DND-41 (cell line): ENCODE measurements at regions not wholly inside any gene's neighbourhood (a gene's known extent, or its start where the extent isn't known, plus 50 kb on each side); places are given as distances from the start of the nearest gene placed in this dataset.
"Not testable (repeated sequence)": the region's sequence is repeated elsewhere in the genome, so short reads cannot be mapped to it uniquely, and the experiment has no call there.

Source experiments
- ATAC-seq: fragments of 200-7000 bp; cut with Tn5 transposase; 3 replicates; pipeline ENCODE4 v1.9.1; 2021; ENCODE audit warnings: low read depth; ENCODE audit not compliant: insufficient read depth
- DNase-seq: peaks from one replicate; pipeline ENCODE4 v3.0.0-alpha.2; 2020
- H2AFZ ChIP-seq: 2 replicates; pipeline ENCODE4 v1.6.0; 2012; ENCODE audit warnings: low read depth, low read length
- H3K27ac ChIP-seq: 2 replicates; pipeline ENCODE4 v1.5.1; 2012; ENCODE audit warnings: low read length, inconsistent platforms
- H3K27me3 ChIP-seq: fragments of 200-600 bp; sonication (generic); 2 replicates; pipeline ENCODE4 v1.6.0; 2012; ENCODE audit warnings: low read length, mild to moderate bottlenecking, inconsistent platforms; ENCODE audit not compliant: insufficient read depth, poor library complexity
- H3K36me3 ChIP-seq: 2 replicates; pipeline ENCODE4 v1.5.1; 2012; ENCODE audit warnings: low read length, inconsistent platforms; ENCODE audit not compliant: insufficient read depth
- H3K4me1 ChIP-seq: 2 replicates; pipeline ENCODE4 v1.5.1; 2012; ENCODE audit warnings: mild to moderate bottlenecking, low read length; ENCODE audit not compliant: insufficient read depth
- H3K4me2 ChIP-seq: 2 replicates; pipeline ENCODE4 v1.6.0; 2012; ENCODE audit warnings: mild to moderate bottlenecking, moderate library complexity, low read length, inconsistent platforms; ENCODE audit not compliant: insufficient read depth
- H3K4me3 ChIP-seq, 2 experiments: fragments of 200-600 bp in 1 of 2; shearing (Covaris generic) in 1 of 2; 2 replicates each; pipeline ENCODE4 v1.5.1; 2012 to 2016; ENCODE audit warnings: inconsistent platforms in 2 of 2, low read length in 2 of 2, mild to moderate bottlenecking in 2 of 2, low read depth in 1 of 2, moderate library complexity in 1 of 2
- H3K79me2 ChIP-seq: 2 replicates; pipeline ENCODE4 v1.6.0; 2012; ENCODE audit warnings: low read length, inconsistent platforms; ENCODE audit not compliant: insufficient read depth
- H3K9ac ChIP-seq: 2 replicates; pipeline ENCODE4 v1.6.0; 2012; ENCODE audit warnings: low read depth, mild to moderate bottlenecking, inconsistent platforms, low read length, moderate library complexity
- H3K9me3 ChIP-seq: 2 replicates; pipeline ENCODE4 v1.5.1; 2012; ENCODE audit warnings: low read length, moderate library complexity, mild to moderate bottlenecking, inconsistent platforms; ENCODE audit not compliant: insufficient read depth, severe bottlenecking
- H4K20me1 ChIP-seq: 2 replicates; pipeline ENCODE4 v1.6.0; 2012; ENCODE audit warnings: low read length; ENCODE audit not compliant: insufficient read depth
- EZH2 ChIP-seq: IDR thresholded peaks from 3 replicates; pipeline ENCODE4 v1.6.1; 2012; ENCODE audit warnings: borderline replicate concordance, low read depth, mild to moderate bottlenecking, moderate library complexity, low read length, inconsistent platforms; ENCODE audit not compliant: severe bottlenecking
- TF ChIP-seq, protein P1 (sequence below): IDR thresholded peaks from 2 replicates; pipeline ENCODE4 v1.5.1; 2012; ENCODE audit warnings: borderline replicate concordance, low read length, moderate library complexity, mild to moderate bottlenecking; ENCODE audit not compliant: poor library complexity, severe bottlenecking; ENCODE audit errors: extremely low read depth

DNA sequence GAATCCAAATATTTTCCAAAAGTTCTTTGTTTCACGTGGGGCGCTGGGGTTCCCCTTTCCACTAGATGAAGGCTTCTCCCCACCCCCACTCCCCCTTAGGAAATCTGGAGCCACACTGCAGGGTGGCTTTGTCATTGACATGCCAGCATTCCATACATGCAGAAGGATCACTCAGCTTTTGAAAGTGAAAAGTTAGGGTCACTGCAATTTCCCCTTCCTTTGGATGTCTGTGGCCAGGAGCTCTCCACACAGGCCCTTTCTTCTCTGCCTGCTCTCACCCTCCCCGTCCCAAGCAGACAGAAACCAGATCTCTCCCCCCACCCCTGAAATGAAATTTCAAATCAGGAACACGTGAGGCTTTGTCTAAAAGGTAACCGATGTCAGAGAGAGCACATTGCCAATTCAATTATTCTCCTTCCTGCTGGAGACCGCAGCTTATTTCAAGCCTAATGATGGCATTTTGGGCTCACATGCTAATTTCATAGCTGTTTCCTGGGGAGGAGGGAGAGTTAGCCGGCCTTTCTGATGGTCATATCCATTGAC, 153.9 kb upstream of the RFLNA start:
- TF ChIP-seq, protein P1, sequence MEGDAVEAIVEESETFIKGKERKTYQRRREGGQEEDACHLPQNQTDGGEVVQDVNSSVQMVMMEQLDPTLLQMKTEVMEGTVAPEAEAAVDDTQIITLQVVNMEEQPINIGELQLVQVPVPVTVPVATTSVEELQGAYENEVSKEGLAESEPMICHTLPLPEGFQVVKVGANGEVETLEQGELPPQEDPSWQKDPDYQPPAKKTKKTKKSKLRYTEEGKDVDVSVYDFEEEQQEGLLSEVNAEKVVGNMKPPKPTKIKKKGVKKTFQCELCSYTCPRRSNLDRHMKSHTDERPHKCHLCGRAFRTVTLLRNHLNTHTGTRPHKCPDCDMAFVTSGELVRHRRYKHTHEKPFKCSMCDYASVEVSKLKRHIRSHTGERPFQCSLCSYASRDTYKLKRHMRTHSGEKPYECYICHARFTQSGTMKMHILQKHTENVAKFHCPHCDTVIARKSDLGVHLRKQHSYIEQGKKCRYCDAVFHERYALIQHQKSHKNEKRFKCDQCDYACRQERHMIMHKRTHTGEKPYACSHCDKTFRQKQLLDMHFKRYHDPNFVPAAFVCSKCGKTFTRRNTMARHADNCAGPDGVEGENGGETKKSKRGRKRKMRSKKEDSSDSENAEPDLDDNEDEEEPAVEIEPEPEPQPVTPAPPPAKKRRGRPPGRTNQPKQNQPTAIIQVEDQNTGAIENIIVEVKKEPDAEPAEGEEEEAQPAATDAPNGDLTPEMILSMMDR = no peak
- no peak for TF ChIP-seq EZH2
- H3K9me3 ChIP-seq = no peaks in the 10 kb centered on the region
- no peak overlapping the region for H3K9ac ChIP-seq

DNA sequence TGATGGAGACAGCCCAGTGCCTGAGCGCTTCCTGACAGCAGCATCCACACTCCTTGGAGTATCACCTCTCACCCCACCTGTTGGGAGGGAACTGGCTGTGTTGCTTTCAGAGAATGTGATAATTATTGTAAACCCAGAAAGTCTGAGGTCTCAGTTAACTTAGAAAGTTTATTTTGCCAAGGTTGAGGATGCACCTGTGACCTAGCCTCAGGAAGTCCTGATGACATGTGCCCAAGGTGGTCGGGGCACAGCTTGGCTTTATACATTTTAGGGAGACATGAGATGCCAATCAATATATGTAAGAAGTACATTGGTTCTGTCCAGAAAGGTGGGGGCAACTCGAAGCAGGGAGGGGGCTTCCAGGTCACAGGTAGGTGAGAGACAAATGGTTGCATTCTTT, 153.3 kb upstream of the RFLNA start:
- H3K9me3 ChIP-seq, H3K79me2 ChIP-seq, H2AFZ ChIP-seq, H4K20me1 ChIP-seq, H3K4me3 ChIP-seq, H3K27ac ChIP-seq, ATAC-seq, DNase-seq, H3K4me2 ChIP-seq, H3K9ac ChIP-seq, H3K27me3 ChIP-seq, H3K36me3 ChIP-seq, H3K4me1 ChIP-seq: not testable (repeated sequence)

More for the DNA sequence above, 153.9 kb upstream of the RFLNA start:
- no peak for ATAC-seq
- Histone ChIP-seq H3K4me3 (no peak overlapping the region), H3K27me3 (no peaks in the 10 kb centered on the region), H2AFZ (no peak overlapping the region), H3K79me2 (no peaks in the 10 kb centered on the region), H3K27ac (no peak overlapping the region), H3K4me1 (no peaks in the 10 kb centered on the region), H3K4me2 (no peak overlapping the region), H3K36me3 (no peaks in the 10 kb centered on the region), H4K20me1 (no peaks in the 10 kb centered on the region)
- no peak for DNase-seq

- Histone ChIP-seq H3K4me3 (no peak overlapping the region), H3K27ac (no peak overlapping the region), H2AFZ (no peak overlapping the region), H3K36me3 (no peaks in the 10 kb centered on the region), H4K20me1 (no peaks in the 10 kb centered on the region), H3K4me2 (no peak overlapping the region), H3K9me3 (no peaks in the 10 kb centered on the region), H3K4me1 (no peaks in the 10 kb centered on the region), H3K9ac (no peak overlapping the region), H3K27me3 (no peaks in the 10 kb centered on the region), H3K79me2 (no peaks in the 10 kb centered on the region)
- DNase-seq (no peak), ATAC-seq (no peak)
- no peak for TF ChIP-seq EZH2
- TF ChIP-seq, protein P1 = no peak
Observed at GRCh38 chr12:124142395-124143035, 152.4 kb upstream of the RFLNA start.

- ATAC-seq (no peak), DNase-seq (no peak)
- H3K4me3 ChIP-seq = no peak overlapping the region
- H3K79me2 ChIP-seq = no peaks in the 10 kb centered on the region
- no peaks in the 10 kb centered on the region for H3K9me3 ChIP-seq
- no peaks in the 10 kb centered on the region for H4K20me1 ChIP-seq
- no peak overlapping the region for H3K9ac ChIP-seq
- peaks cover 4% of the 10 kb centered on the region; the same call in 1 of the 2 replicates for H3K4me1 ChIP-seq
- H3K27me3 ChIP-seq = no peaks in the 10 kb centered on the region
- TF ChIP-seq EZH2 = no peak
- TF ChIP-seq, protein P1 = no peak
- H3K36me3 ChIP-seq = no peaks in the 10 kb centered on the region
- H3K4me2 ChIP-seq = no peak overlapping the region
- H3K27ac ChIP-seq = no peak overlapping the region
- no peak overlapping the region for H2AFZ ChIP-seq
Observed at GRCh38 chr12:124143726-124144125, 151.2 kb upstream of the RFLNA start.
